GM12878 (cell line): ENCODE measurements at regions not wholly inside any gene's neighbourhood (a gene's known extent, or its start where the extent isn't known, plus 50 kb on each side); places are given as distances from the start of the nearest gene placed in this dataset.

ENCODE experiments used
- BACH1 ChIP-seq: fragments of 450-650 bp; IDR thresholded peaks from 2 replicates; pipeline ENCODE4 v1.6.1; 2017; ENCODE audit warnings: mild to moderate bottlenecking, borderline replicate concordance
- BCL11A ChIP-seq: IDR thresholded peaks from 2 replicates; pipeline ENCODE4 v1.6.1; 2011; ENCODE audit warnings: low read depth, low read length
- BCL3 ChIP-seq: IDR thresholded peaks from 2 replicates; pipeline ENCODE4 v1.6.1; 2011; ENCODE audit warnings: borderline replicate concordance, low read depth, mild to moderate bottlenecking, moderate library complexity, low read length; ENCODE audit not compliant: insufficient read depth, poor library complexity, severe bottlenecking
- BHLHE40 ChIP-seq, 2 experiments: fragments of 450-650 bp in 1 of 2; IDR thresholded peaks; 2 replicates each; pipeline ENCODE4 v1.6.1; 2011 to 2017; ENCODE audit warnings: low read depth in 2 of 2, borderline replicate concordance in 1 of 2, improper control_type of control experiment in 1 of 2, low read length in 1 of 2, mild to moderate bottlenecking in 1 of 2
- CBX5 ChIP-seq: sonication (generic); IDR thresholded peaks from 2 replicates; pipeline ENCODE4 v1.6.1; 2016; ENCODE audit warnings: low read depth, moderate library complexity, mild to moderate bottlenecking, inconsistent platforms
- EGR1 ChIP-seq, 2 experiments: IDR thresholded peaks; 1 replicate in 1 of 2; 2 replicates in 1 of 2; pipeline ENCODE4 v1.6.1; 2011 to 2012; ENCODE audit warnings: low read depth in 2 of 2, low read length in 2 of 2, borderline replicate concordance in 1 of 2, mild to moderate bottlenecking in 1 of 2, moderate library complexity in 1 of 2
- HCFC1 ChIP-seq: fragments of 150-350 bp; IDR thresholded peaks from 2 replicates; pipeline ENCODE4 v1.6.1; 2014; ENCODE audit warnings: low read length
- KLF5 ChIP-seq: fragments of 450-650 bp; IDR thresholded peaks from 2 replicates; pipeline ENCODE4 v1.6.1; 2014; ENCODE audit warnings: mild to moderate bottlenecking; ENCODE audit not compliant: partially characterized antibody
- MAX ChIP-seq: IDR thresholded peaks from 2 replicates; pipeline ENCODE4 v1.6.1; 2012; ENCODE audit warnings: low read depth, low read length, improper control_type of control experiment
- MTA2 ChIP-seq: fragments of 450-650 bp; IDR thresholded peaks from 2 replicates; pipeline ENCODE4 v1.6.1; 2016; ENCODE audit warnings: low read depth, mild to moderate bottlenecking, moderate library complexity
- MXI1 ChIP-seq: fragments of 150-350 bp; IDR thresholded peaks from 2 replicates; pipeline ENCODE4 v1.6.1; 2011; ENCODE audit warnings: low read depth, mild to moderate bottlenecking, inconsistent platforms, low read length, improper control_type of control experiment
- NR2C1 ChIP-seq: fragments of 450-650 bp; IDR thresholded peaks from 2 replicates; pipeline ENCODE4 v1.6.1; 2017; ENCODE audit warnings: antibody characterized with exemption, mild to moderate bottlenecking, moderate library complexity
- PBX3 ChIP-seq: IDR thresholded peaks from 2 replicates; pipeline ENCODE4 v1.6.1; 2011; ENCODE audit warnings: mild to moderate bottlenecking, low read depth, low read length, moderate library complexity; ENCODE audit not compliant: insufficient replicate concordance
- RAD21 ChIP-seq: IDR thresholded peaks from 2 replicates; pipeline ENCODE4 v1.6.1; 2011; ENCODE audit warnings: mild to moderate bottlenecking, low read depth, low read length, moderate library complexity; ENCODE audit not compliant: insufficient read depth
- SMARCA5 ChIP-seq: fragments of 450-650 bp; IDR thresholded peaks from 2 replicates; pipeline ENCODE4 v1.6.1; 2017; ENCODE audit warnings: mild to moderate bottlenecking
- TBL1XR1 ChIP-seq: IDR thresholded peaks from 2 replicates; pipeline ENCODE4 v1.6.1; 2012; ENCODE audit warnings: low read depth, low read length, improper control_type of control experiment
- ZNF592 ChIP-seq: fragments of 450-650 bp; IDR thresholded peaks from 2 replicates; pipeline ENCODE4 v1.6.1; 2017; ENCODE audit warnings: mild to moderate bottlenecking, moderate library complexity
- ZNF687 ChIP-seq: fragments of 450-650 bp; IDR thresholded peaks from 2 replicates; pipeline ENCODE4 v1.6.1; 2017; ENCODE audit warnings: mild to moderate bottlenecking, moderate library complexity

GRCh38 chr9:40991741-40992471 lies 136.6 kb downstream of the FOXD4L6 start (continued):
- peak; percentile 59 for TF ChIP-seq ZNF592
- TF ChIP-seq ZNF687 = peak; percentile 74
- TF ChIP-seq SMARCA5 = peak; percentile 91; the same call in 1 of the 2 replicates
- peak; percentile 55 for TF ChIP-seq PBX3
- TF ChIP-seq TBL1XR1 = peak; percentile 91; the same call in 1 of the 2 replicates
- peak; percentile 63 for TF ChIP-seq BCL3
- TF ChIP-seq BCL11A = peak; percentile 35
- TF ChIP-seq HCFC1 = peak; percentile 77
- TF ChIP-seq EGR1 (IDR thresholded peaks at IDR 0.05; ENCODE audit: borderline replicate concordance in 1 of 2, low read depth in 2 of 2, low read length in 2 of 2) = peak in 1 of 2 experiments; percentile 24
- TF ChIP-seq MTA2 = peak; percentile 68; the same call in 1 of the 2 replicates
- peak; percentile 92 for TF ChIP-seq MAX
- TF ChIP-seq MXI1 = peak; percentile 85
- peak; percentile 86 for TF ChIP-seq NR2C1
- TF ChIP-seq BACH1 = peak; percentile 99
- TF ChIP-seq KLF5 = peak; percentile 60
- peak; percentile 85 to 93; a peak in 3 of 4 replicates for TF ChIP-seq BHLHE40 (IDR thresholded peaks at IDR 0.05; ENCODE audit: borderline replicate concordance in 1 of 2, low read depth in 2 of 2, low read length in 1 of 2)
- TF ChIP-seq CBX5 = peak; percentile 98
- TF ChIP-seq RAD21 = peak; percentile 25; the same call in 1 of the 2 replicates
